ENCODE measurements at regions not wholly inside any gene's neighbourhood (a gene's known extent, or its start where the extent isn't known, plus 50 kb on each side); places are given as distances from the start of the nearest gene placed in this dataset.
"Not testable (repeated sequence)": the region's sequence is repeated elsewhere in the genome, so short reads cannot be mapped to it uniquely, and the experiment has no call there.

GRCh38 chr2:89766141-89766990 is 1074.9 kb downstream of the RPIA start:
- H3K27me3 Mint-ChIP-seq; H3K4me1 Mint-ChIP-seq (ENCODE audit: low read depth); DNase-seq (ENCODE audit: low spot score, unreplicated experiment); H3K4me3 Mint-ChIP-seq (ENCODE audit: low read depth); H3K27ac Mint-ChIP-seq: not testable (repeated sequence)
- Mint-ChIP-seq H3K36me3 (ENCODE audit: insufficient read depth) (peaks cover 17% of the 10 kb centered on the region), H3K9me3 (ENCODE audit: low read depth) (peaks cover 57% of the 10 kb centered on the region)

- H3K27ac Mint-ChIP-seq; DNase-seq (ENCODE audit: low spot score, unreplicated experiment): not testable (repeated sequence)
- H3K9me3 Mint-ChIP-seq (ENCODE audit: low read depth) = peaks cover 61% of the 10 kb centered on the region
Observed at GRCh38 chr2:89767058-89767457, 1075.6 kb downstream of the RPIA start.

DNA sequence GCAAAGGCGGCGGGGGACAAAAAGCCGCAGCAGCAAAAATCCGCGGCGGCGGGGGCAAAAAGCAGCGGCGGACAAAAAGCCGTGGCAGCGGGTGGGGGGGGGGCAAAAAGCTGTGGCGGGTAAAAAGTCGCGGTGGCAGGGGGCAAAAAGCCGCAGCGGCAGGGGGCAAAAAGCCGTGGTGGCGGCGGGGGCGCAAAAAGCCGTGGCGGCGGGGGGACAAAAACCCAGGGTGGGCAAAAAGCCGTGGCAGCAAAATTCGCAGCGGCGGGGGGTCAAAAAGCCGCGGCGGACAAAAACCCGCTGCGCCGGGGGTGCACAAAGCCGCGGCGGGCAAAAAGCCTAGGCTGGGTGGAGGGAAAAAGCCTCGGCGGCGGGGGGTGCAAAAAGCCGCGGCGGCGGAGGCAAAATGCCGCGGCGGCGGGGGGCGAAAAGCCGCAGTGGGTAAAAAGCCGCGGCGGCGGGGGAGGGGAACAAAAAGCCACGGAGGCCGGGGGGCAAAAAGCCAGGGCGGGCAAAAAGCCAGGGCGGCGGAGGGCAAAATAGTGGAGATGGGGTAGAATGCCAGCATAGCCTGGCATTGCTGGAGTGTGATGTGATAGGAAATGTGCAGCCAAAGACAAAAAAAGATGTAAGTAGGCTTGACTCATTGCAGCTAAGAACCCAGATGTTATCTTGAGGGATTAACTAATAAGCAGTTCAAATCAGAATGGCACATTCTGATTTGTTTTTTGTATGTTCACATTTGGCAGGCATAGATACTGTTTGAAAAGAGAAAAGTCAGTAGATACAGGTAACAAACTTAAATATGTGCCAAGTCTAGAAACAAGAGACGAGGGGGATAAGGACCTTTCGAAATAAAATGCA is 1076.3 kb downstream of the RPIA start:
- H3K36me3 Mint-ChIP-seq (ENCODE audit: insufficient read depth) = peaks cover 20% of the 10 kb centered on the region
- TF ChIP-seq, protein P1, sequence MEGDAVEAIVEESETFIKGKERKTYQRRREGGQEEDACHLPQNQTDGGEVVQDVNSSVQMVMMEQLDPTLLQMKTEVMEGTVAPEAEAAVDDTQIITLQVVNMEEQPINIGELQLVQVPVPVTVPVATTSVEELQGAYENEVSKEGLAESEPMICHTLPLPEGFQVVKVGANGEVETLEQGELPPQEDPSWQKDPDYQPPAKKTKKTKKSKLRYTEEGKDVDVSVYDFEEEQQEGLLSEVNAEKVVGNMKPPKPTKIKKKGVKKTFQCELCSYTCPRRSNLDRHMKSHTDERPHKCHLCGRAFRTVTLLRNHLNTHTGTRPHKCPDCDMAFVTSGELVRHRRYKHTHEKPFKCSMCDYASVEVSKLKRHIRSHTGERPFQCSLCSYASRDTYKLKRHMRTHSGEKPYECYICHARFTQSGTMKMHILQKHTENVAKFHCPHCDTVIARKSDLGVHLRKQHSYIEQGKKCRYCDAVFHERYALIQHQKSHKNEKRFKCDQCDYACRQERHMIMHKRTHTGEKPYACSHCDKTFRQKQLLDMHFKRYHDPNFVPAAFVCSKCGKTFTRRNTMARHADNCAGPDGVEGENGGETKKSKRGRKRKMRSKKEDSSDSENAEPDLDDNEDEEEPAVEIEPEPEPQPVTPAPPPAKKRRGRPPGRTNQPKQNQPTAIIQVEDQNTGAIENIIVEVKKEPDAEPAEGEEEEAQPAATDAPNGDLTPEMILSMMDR (IDR thresholded peaks at IDR 0.05; ENCODE audit: unreplicated experiment) = no peak
- no peak for DNase-seq (ENCODE audit: low spot score, unreplicated experiment)
- H3K4me1 Mint-ChIP-seq (ENCODE audit: low read depth) = no peaks in the 10 kb centered on the region
- H3K9me3 Mint-ChIP-seq (ENCODE audit: low read depth) = peaks cover 58% of the 10 kb centered on the region
- no peak overlapping the region for H3K4me3 Mint-ChIP-seq (ENCODE audit: low read depth)
- no peak overlapping the region for H3K27ac Mint-ChIP-seq
- H3K27me3 Mint-ChIP-seq = no peaks in the 10 kb centered on the region

More at GRCh38 chr2:89767058-89767457, 1075.6 kb downstream of the RPIA start:
- not testable (repeated sequence) for H3K4me3 Mint-ChIP-seq (ENCODE audit: low read depth); H3K4me1 Mint-ChIP-seq (ENCODE audit: low read depth); H3K27me3 Mint-ChIP-seq
- peaks cover 17% of the 10 kb centered on the region for H3K36me3 Mint-ChIP-seq (ENCODE audit: insufficient read depth)

GRCh38 chr2:89775885-89776284 is 1084.4 kb downstream of the RPIA start:
- DNase-seq (ENCODE audit: low spot score, unreplicated experiment) = no peak
- Mint-ChIP-seq H3K27ac (peak overlapping the region; percentile 2), H3K36me3 (ENCODE audit: insufficient read depth) (peaks cover 71% of the 10 kb centered on the region), H3K27me3 (no peaks in the 10 kb centered on the region), H3K4me1 (ENCODE audit: low read depth) (no peaks in the 10 kb centered on the region), H3K4me3 (ENCODE audit: low read depth) (no peak overlapping the region), H3K9me3 (ENCODE audit: low read depth) (peaks cover 95% of the 10 kb centered on the region)
- TF ChIP-seq, protein P1 (IDR thresholded peaks at IDR 0.05; ENCODE audit: unreplicated experiment) = no peak

DNA sequence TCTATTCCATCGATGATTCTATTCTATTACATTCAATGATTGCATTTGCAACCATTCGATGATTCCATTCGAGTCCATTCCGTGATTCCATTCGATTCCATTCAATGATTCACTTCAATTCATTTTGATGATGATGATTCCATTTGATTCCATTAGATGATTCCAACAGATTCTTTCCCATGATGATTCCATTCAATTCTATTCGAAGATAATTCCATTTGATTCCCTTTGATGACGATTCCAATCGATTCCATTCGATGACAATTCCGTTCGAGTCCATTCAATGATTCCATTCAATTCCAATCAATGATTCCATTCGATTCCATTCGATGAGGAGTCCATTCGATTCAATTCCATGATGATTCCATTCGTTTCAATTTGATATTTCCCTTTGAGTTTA is 1088.8 kb downstream of the RPIA start:
- Mint-ChIP-seq H3K4me1 (ENCODE audit: low read depth) (no peaks in the 10 kb centered on the region), H3K4me3 (ENCODE audit: low read depth) (no peak overlapping the region), H3K27ac (no peak overlapping the region), H3K27me3 (no peaks in the 10 kb centered on the region), H3K36me3 (ENCODE audit: insufficient read depth) (peaks cover 85% of the 10 kb centered on the region), H3K9me3 (ENCODE audit: low read depth) (peaks cover 100% of the 10 kb centered on the region)
- TF ChIP-seq, protein P1 (IDR thresholded peaks at IDR 0.05; ENCODE audit: unreplicated experiment) = no peak
- DNase-seq (ENCODE audit: low spot score, unreplicated experiment) = no peak

- no peak overlapping the region for H3K27ac Mint-ChIP-seq
- H3K4me1 Mint-ChIP-seq (ENCODE audit: low read depth) = no peaks in the 10 kb centered on the region
- no peak overlapping the region for H3K4me3 Mint-ChIP-seq (ENCODE audit: low read depth)
- peaks cover 77% of the 10 kb centered on the region for H3K36me3 Mint-ChIP-seq (ENCODE audit: insufficient read depth)
- H3K27me3 Mint-ChIP-seq = no peaks in the 10 kb centered on the region
- peaks cover 99% of the 10 kb centered on the region for H3K9me3 Mint-ChIP-seq (ENCODE audit: low read depth)
- TF ChIP-seq, protein P1 (IDR thresholded peaks at IDR 0.05; ENCODE audit: unreplicated experiment) = no peak
- no peak for DNase-seq (ENCODE audit: low spot score, unreplicated experiment)
Observed at GRCh38 chr2:89781962-89782361, 1090.5 kb downstream of the RPIA start.
